ENCODE measurements at regions not wholly inside any gene's neighbourhood (a gene's known extent, or its start where the extent isn't known, plus 50 kb on each side); places are given as distances from the start of the nearest gene placed in this dataset.

DNA sequence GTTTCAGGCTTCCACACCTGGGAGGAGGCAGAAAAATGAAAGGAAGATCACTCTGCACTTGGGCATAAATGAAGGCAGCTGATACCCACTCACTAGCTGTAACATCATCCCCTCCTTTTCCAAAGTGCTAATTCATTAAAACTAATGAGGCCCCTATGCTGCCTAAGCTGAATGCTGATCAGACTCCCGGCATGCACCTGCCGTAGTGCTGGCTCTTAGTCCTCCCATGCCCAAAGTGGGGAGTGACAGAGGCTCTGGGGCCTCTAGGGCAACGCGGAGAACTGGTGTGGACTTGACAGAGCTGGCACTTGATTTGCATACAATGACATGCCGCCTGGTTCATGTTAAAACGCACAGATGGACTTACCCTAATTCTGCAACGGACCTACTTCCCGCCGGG lies 96.5 kb upstream of the NCAM1 start:
- TF ChIP-seq, protein P1, sequence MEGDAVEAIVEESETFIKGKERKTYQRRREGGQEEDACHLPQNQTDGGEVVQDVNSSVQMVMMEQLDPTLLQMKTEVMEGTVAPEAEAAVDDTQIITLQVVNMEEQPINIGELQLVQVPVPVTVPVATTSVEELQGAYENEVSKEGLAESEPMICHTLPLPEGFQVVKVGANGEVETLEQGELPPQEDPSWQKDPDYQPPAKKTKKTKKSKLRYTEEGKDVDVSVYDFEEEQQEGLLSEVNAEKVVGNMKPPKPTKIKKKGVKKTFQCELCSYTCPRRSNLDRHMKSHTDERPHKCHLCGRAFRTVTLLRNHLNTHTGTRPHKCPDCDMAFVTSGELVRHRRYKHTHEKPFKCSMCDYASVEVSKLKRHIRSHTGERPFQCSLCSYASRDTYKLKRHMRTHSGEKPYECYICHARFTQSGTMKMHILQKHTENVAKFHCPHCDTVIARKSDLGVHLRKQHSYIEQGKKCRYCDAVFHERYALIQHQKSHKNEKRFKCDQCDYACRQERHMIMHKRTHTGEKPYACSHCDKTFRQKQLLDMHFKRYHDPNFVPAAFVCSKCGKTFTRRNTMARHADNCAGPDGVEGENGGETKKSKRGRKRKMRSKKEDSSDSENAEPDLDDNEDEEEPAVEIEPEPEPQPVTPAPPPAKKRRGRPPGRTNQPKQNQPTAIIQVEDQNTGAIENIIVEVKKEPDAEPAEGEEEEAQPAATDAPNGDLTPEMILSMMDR (IDR thresholded peaks at IDR 0.05; ENCODE audit: low read depth, low read length, poor library complexity, severe bottlenecking): no peak
- TF ChIP-seq EZH2phosphoT487 (IDR thresholded peaks at IDR 0.05; ENCODE audit: borderline replicate concordance, low read length): no peak

Measured in DOHH2 (cell line).